ENCODE measurements at regions not wholly inside any gene's neighbourhood (a gene's known extent, or its start where the extent isn't known, plus 50 kb on each side); places are given as distances from the start of the nearest gene placed in this dataset.

DNA sequence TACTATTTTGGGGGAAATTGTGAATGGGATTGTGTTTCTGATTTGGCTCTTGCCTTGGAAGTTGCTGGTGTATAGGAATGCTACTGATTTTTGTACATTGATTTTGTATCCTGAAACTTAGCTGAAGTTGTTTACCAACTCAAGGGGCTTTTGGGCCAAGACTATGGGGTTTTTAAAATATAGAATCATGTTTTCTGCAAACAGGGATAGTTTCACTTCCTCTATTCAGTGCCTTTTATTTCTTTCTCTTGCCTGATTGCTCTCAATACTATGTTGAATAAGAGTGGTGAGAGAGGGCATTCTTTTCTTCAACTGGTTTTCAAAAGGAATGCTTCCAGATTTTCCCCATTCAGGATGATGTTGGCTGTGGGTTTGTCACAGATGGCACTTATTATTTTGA is 1383.8 kb upstream of the ACVR2A start:
- TF ChIP-seq, protein P1, sequence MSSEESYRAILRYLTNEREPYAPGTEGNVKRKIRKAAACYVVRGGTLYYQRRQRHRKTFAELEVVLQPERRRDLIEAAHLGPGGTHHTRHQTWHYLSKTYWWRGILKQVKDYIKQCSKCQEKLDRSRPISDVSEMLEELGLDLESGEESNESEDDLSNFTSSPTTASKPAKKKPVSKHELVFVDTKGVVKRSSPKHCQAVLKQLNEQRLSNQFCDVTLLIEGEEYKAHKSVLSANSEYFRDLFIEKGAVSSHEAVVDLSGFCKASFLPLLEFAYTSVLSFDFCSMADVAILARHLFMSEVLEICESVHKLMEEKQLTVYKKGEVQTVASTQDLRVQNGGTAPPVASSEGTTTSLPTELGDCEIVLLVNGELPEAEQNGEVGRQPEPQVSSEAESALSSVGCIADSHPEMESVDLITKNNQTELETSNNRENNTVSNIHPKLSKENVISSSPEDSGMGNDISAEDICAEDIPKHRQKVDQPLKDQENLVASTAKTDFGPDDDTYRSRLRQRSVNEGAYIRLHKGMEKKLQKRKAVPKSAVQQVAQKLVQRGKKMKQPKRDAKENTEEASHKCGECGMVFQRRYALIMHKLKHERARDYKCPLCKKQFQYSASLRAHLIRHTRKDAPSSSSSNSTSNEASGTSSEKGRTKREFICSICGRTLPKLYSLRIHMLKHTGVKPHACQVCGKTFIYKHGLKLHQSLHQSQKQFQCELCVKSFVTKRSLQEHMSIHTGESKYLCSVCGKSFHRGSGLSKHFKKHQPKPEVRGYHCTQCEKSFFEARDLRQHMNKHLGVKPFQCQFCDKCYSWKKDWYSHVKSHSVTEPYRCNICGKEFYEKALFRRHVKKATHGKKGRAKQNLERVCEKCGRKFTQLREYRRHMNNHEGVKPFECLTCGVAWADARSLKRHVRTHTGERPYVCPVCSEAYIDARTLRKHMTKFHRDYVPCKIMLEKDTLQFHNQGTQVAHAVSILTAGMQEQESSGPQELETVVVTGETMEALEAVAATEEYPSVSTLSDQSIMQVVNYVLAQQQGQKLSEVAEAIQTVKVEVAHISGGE (tag by site-specific recombination; conservative IDR thresholded peaks at IDR 0.05; ENCODE audit: low read depth): no peak
- TF ChIP-seq, protein P2, sequence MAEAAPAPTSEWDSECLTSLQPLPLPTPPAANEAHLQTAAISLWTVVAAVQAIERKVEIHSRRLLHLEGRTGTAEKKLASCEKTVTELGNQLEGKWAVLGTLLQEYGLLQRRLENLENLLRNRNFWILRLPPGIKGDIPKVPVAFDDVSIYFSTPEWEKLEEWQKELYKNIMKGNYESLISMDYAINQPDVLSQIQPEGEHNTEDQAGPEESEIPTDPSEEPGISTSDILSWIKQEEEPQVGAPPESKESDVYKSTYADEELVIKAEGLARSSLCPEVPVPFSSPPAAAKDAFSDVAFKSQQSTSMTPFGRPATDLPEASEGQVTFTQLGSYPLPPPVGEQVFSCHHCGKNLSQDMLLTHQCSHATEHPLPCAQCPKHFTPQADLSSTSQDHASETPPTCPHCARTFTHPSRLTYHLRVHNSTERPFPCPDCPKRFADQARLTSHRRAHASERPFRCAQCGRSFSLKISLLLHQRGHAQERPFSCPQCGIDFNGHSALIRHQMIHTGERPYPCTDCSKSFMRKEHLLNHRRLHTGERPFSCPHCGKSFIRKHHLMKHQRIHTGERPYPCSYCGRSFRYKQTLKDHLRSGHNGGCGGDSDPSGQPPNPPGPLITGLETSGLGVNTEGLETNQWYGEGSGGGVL (tag by site-specific recombination; IDR thresholded peaks at IDR 0.05): no peak
- no peak for TF ChIP-seq ZBTB7A (tag by site-specific recombination; IDR thresholded peaks at IDR 0.05; ENCODE audit: low read depth)
- TF ChIP-seq, protein P3, sequence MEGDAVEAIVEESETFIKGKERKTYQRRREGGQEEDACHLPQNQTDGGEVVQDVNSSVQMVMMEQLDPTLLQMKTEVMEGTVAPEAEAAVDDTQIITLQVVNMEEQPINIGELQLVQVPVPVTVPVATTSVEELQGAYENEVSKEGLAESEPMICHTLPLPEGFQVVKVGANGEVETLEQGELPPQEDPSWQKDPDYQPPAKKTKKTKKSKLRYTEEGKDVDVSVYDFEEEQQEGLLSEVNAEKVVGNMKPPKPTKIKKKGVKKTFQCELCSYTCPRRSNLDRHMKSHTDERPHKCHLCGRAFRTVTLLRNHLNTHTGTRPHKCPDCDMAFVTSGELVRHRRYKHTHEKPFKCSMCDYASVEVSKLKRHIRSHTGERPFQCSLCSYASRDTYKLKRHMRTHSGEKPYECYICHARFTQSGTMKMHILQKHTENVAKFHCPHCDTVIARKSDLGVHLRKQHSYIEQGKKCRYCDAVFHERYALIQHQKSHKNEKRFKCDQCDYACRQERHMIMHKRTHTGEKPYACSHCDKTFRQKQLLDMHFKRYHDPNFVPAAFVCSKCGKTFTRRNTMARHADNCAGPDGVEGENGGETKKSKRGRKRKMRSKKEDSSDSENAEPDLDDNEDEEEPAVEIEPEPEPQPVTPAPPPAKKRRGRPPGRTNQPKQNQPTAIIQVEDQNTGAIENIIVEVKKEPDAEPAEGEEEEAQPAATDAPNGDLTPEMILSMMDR (tag by site-specific recombination; IDR thresholded peaks at IDR 0.05): no peak
- no peak for TF ChIP-seq SETDB1 (IDR thresholded peaks at IDR 0.05; ENCODE audit: insufficient read length, low read length)
- TF ChIP-seq ZNF266 (tag by site-specific recombination; IDR thresholded peaks at IDR 0.05; ENCODE audit: low read depth): no peak
- TF ChIP-seq ZNF10 (tag by site-specific recombination; IDR thresholded peaks at IDR 0.05): no peak
- TF ChIP-seq ZNF677 (tag by site-specific recombination; IDR thresholded peaks at IDR 0.05): no peak
- no peak for TF ChIP-seq ZNF785 (tag by site-specific recombination; IDR thresholded peaks at IDR 0.05)
- TF ChIP-seq, protein P4, sequence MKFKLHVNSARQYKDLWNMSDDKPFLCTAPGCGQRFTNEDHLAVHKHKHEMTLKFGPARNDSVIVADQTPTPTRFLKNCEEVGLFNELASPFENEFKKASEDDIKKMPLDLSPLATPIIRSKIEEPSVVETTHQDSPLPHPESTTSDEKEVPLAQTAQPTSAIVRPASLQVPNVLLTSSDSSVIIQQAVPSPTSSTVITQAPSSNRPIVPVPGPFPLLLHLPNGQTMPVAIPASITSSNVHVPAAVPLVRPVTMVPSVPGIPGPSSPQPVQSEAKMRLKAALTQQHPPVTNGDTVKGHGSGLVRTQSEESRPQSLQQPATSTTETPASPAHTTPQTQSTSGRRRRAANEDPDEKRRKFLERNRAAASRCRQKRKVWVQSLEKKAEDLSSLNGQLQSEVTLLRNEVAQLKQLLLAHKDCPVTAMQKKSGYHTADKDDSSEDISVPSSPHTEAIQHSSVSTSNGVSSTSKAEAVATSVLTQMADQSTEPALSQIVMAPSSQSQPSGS (tag by site-specific recombination; IDR thresholded peaks at IDR 0.05; ENCODE audit: low read depth): no peak
- TF ChIP-seq ZNF404 (tag by site-specific recombination; IDR thresholded peaks at IDR 0.05): no peak
- no peak for TF ChIP-seq FEZF1 (tag by site-specific recombination; IDR thresholded peaks at IDR 0.05)

Data from HEK293 (cell line).